Hematopoietic multipotent progenitor cell treated with erythropoietin and hydrocortisone succinate and interleukin-3 and kit ligand, for 4 days (in vitro differentiated cells): ENCODE measurements at regions not wholly inside any gene's neighbourhood (a gene's known extent, or its start where the extent isn't known, plus 50 kb on each side); places are given as distances from the start of the nearest gene placed in this dataset.

Source experiments
- DNase-seq: peaks from one replicate; pipeline ENCODE4 v3.0.0-alpha.2; 2015

GRCh38 chr6:54060286-54060685, 51.0 kb upstream of the MLIP start:
- DNase-seq: no peak
